ENCODE measurements at regions not wholly inside any gene's neighbourhood (a gene's known extent, or its start where the extent isn't known, plus 50 kb on each side); places are given as distances from the start of the nearest gene placed in this dataset.

- TF ChIP-seq CTCF (conservative IDR thresholded peaks at IDR 0.05; ENCODE audit: control insufficient read depth, insufficient read depth, low read depth, low read length), result no peak
- no peak overlapping the region for H3K4me3 ChIP-seq (ENCODE audit: control insufficient read depth, low read depth, low read length)
- DNase-seq (ENCODE audit: low read depth), result no peak
Observed at GRCh38 chr2:226445216-226445861, 354.3 kb downstream of the IRS1 start.

GRCh38 chr2:226443112-226443511, 356.5 kb downstream of the IRS1 start:
- no peak overlapping the region for H3K4me3 ChIP-seq (ENCODE audit: control insufficient read depth, low read depth, low read length)
- no peak for DNase-seq (ENCODE audit: low read depth)
- no peak for TF ChIP-seq CTCF (conservative IDR thresholded peaks at IDR 0.05; ENCODE audit: control insufficient read depth, insufficient read depth, low read depth, low read length)

- no peak overlapping the region for H3K4me3 ChIP-seq (ENCODE audit: control insufficient read depth, low read depth, low read length)
- peak; percentile 89 for DNase-seq (ENCODE audit: low read depth)
- TF ChIP-seq CTCF (conservative IDR thresholded peaks at IDR 0.05; ENCODE audit: control insufficient read depth, insufficient read depth, low read depth, low read length), result no peak
Observed at GRCh38 chr2:226440127-226440918, 359.3 kb downstream of the IRS1 start.

- no peak for DNase-seq (ENCODE audit: low read depth)
- H3K4me3 ChIP-seq (ENCODE audit: control insufficient read depth, low read depth, low read length), result no peak overlapping the region
- no peak for TF ChIP-seq CTCF (conservative IDR thresholded peaks at IDR 0.05; ENCODE audit: control insufficient read depth, insufficient read depth, low read depth, low read length)
Observed at GRCh38 chr2:226439337-226439736, 360.3 kb downstream of the IRS1 start.

- TF ChIP-seq CTCF (conservative IDR thresholded peaks at IDR 0.05; ENCODE audit: control insufficient read depth, insufficient read depth, low read depth, low read length), result no peak
- DNase-seq (ENCODE audit: low read depth), result no peak
- no peak overlapping the region for H3K4me3 ChIP-seq (ENCODE audit: control insufficient read depth, low read depth, low read length)
Observed at GRCh38 chr2:226435146-226435545, 364.5 kb downstream of the IRS1 start.

GRCh38 chr2:226434702-226435101, 364.9 kb downstream of the IRS1 start:
- no peak for DNase-seq (ENCODE audit: low read depth)
- no peak overlapping the region for H3K4me3 ChIP-seq (ENCODE audit: control insufficient read depth, low read depth, low read length)
- TF ChIP-seq CTCF (conservative IDR thresholded peaks at IDR 0.05; ENCODE audit: control insufficient read depth, insufficient read depth, low read depth, low read length), result no peak
